SU-DHL-6 (cell line): ENCODE measurements at regions not wholly inside any gene's neighbourhood (a gene's known extent, or its start where the extent isn't known, plus 50 kb on each side); places are given as distances from the start of the nearest gene placed in this dataset.

Experiments used
- EZH2phosphoT487 ChIP-seq: fragments of 200-600 bp; sonication (generic), shearing (Covaris generic); conservative IDR thresholded peaks from 2 replicates; pipeline ENCODE4 v1.6.1; 2018; ENCODE audit warnings: mild to moderate bottlenecking, antibody characterized with exemption, low read length, moderate library complexity, mixed read lengths
- TF ChIP-seq, protein P1 (sequence below): fragments of 200-600 bp; sonication (generic); IDR thresholded peaks from one replicate; pipeline ENCODE4 v1.5.1; 2017; ENCODE audit warnings: antibody characterized with exemption, mild to moderate bottlenecking, low read length, moderate library complexity; ENCODE audit not compliant: insufficient read depth, poor library complexity, severe bottlenecking

GRCh38 chr4:174177536-174177935, 105.9 kb downstream of the FBXO8 start:
- TF ChIP-seq, protein P1, sequence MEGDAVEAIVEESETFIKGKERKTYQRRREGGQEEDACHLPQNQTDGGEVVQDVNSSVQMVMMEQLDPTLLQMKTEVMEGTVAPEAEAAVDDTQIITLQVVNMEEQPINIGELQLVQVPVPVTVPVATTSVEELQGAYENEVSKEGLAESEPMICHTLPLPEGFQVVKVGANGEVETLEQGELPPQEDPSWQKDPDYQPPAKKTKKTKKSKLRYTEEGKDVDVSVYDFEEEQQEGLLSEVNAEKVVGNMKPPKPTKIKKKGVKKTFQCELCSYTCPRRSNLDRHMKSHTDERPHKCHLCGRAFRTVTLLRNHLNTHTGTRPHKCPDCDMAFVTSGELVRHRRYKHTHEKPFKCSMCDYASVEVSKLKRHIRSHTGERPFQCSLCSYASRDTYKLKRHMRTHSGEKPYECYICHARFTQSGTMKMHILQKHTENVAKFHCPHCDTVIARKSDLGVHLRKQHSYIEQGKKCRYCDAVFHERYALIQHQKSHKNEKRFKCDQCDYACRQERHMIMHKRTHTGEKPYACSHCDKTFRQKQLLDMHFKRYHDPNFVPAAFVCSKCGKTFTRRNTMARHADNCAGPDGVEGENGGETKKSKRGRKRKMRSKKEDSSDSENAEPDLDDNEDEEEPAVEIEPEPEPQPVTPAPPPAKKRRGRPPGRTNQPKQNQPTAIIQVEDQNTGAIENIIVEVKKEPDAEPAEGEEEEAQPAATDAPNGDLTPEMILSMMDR = no peak
- no peak for TF ChIP-seq EZH2phosphoT487
